ENCODE measurements at regions not wholly inside any gene's neighbourhood (a gene's known extent, or its start where the extent isn't known, plus 50 kb on each side); places are given as distances from the start of the nearest gene placed in this dataset.

GRCh38 chr6:167236239-167236571, 54.9 kb upstream of the UNC93A start:
- no peaks in the 10 kb centered on the region for H3K4me1 ChIP-seq (ENCODE audit: control insufficient read depth in 1 of 2, insufficient read depth in 2 of 2, low read length in 2 of 2)
- Mint-ChIP-seq H3K4me1 (no peaks in the 10 kb centered on the region), H3K27ac (no peak overlapping the region), H3K4me3 (no peak overlapping the region), H3K27me3 (ENCODE audit: low read depth in 3 of 3) (peaks cover 9 to 24% (median 11%) of the 10 kb centered on the region in 3 donors), H3K36me3 (no peaks in the 10 kb centered on the region), H3K9me3 (peaks cover 0 to 3% (median 0%) of the 10 kb centered on the region in 7 donors)
- H4K20me1 ChIP-seq (ENCODE audit: insufficient read depth, low read length), result no peaks in the 10 kb centered on the region
- H3K27ac ChIP-seq (ENCODE audit: low read depth in 1 of 2, low read length in 2 of 2), result no peak overlapping the region
- H3K79me2 ChIP-seq (ENCODE audit: insufficient read depth, low read length), result no peaks in the 10 kb centered on the region
- WGBS (ENCODE audit: insufficient coverage), result 96% methylated on average over 10 of the region's 16 CpGs
- H3K4me3 ChIP-seq (replicated peaks in 1 of 3; ENCODE audit: low read depth in 2 of 3, low read length in 3 of 3), result no peak overlapping the region
- H3K4me2 ChIP-seq (replicated peaks; ENCODE audit: extremely low read depth, low read length, poor library complexity, severe bottlenecking), result no peak overlapping the region
- intact Hi-C loops (cut with micrococcal nuclease), result no loop called here
- TF ChIP-seq CTCF (IDR thresholded peaks at IDR 0.05), result no peak
- no peaks in the 10 kb centered on the region for H3K9me3 ChIP-seq (replicated peaks in 1 of 2; ENCODE audit: control insufficient read depth in 1 of 2, insufficient read depth in 1 of 2, low read length in 2 of 2)
- no peak for DNase-seq
- H3K36me3 ChIP-seq (replicated peaks in 1 of 2; ENCODE audit: control insufficient read depth in 1 of 2, insufficient read depth in 2 of 2, low read length in 2 of 2), result no peaks in the 10 kb centered on the region
- H3K27me3 ChIP-seq (ENCODE audit: control insufficient read depth in 2 of 2, insufficient read depth in 2 of 2, low read length in 2 of 2), result peaks cover 0 to 7% of the 10 kb centered on the region in 2 donors
- no peak overlapping the region for H3K9ac ChIP-seq (ENCODE audit: insufficient read depth, low read length, poor library complexity, severe bottlenecking)
- H2AFZ ChIP-seq (ENCODE audit: insufficient read depth, low read depth, low read length, poor library complexity, severe bottlenecking), result no peak overlapping the region

GRCh38 chr6:167237438-167238145, 53.5 kb upstream of the UNC93A start:
- H3K27ac ChIP-seq (ENCODE audit: low read depth in 1 of 2, low read length in 2 of 2), result no peak overlapping the region
- H3K36me3 ChIP-seq (replicated peaks in 1 of 2; ENCODE audit: control insufficient read depth in 1 of 2, insufficient read depth in 2 of 2, low read length in 2 of 2), result no peaks in the 10 kb centered on the region
- Mint-ChIP-seq H3K4me3 (no peak overlapping the region), H3K9me3 (peaks cover 0 to 3% (median 0%) of the 10 kb centered on the region in 7 donors), H3K36me3 (no peaks in the 10 kb centered on the region), H3K27ac (peak overlapping the region in 1 of 7 donors; percentile 23), H3K27me3 (ENCODE audit: low read depth in 3 of 3) (peaks cover 8 to 20% (median 10%) of the 10 kb centered on the region in 3 donors), H3K4me1 (no peaks in the 10 kb centered on the region)
- no peak for TF ChIP-seq CTCF (IDR thresholded peaks at IDR 0.05)
- H3K9ac ChIP-seq (ENCODE audit: insufficient read depth, low read length, poor library complexity, severe bottlenecking), result no peak overlapping the region
- H3K79me2 ChIP-seq (ENCODE audit: insufficient read depth, low read length), result no peaks in the 10 kb centered on the region
- H2AFZ ChIP-seq (ENCODE audit: insufficient read depth, low read depth, low read length, poor library complexity, severe bottlenecking), result no peak overlapping the region
- no peak for DNase-seq
- 60% methylated on average over 9 of the region's 14 CpGs for WGBS (ENCODE audit: insufficient coverage)
- H3K27me3 ChIP-seq (ENCODE audit: control insufficient read depth in 2 of 2, insufficient read depth in 2 of 2, low read length in 2 of 2), result peaks cover 0 to 4% of the 10 kb centered on the region in 2 donors
- no peak overlapping the region for H3K4me3 ChIP-seq (replicated peaks in 1 of 3; ENCODE audit: low read depth in 2 of 3, low read length in 3 of 3)
- H3K4me1 ChIP-seq (ENCODE audit: control insufficient read depth in 1 of 2, insufficient read depth in 2 of 2, low read length in 2 of 2), result no peaks in the 10 kb centered on the region
- intact Hi-C loops (cut with micrococcal nuclease), result no loop called here
- no peak overlapping the region for H3K4me2 ChIP-seq (replicated peaks; ENCODE audit: extremely low read depth, low read length, poor library complexity, severe bottlenecking)
- no peaks in the 10 kb centered on the region for H3K9me3 ChIP-seq (replicated peaks in 1 of 2; ENCODE audit: control insufficient read depth in 1 of 2, insufficient read depth in 1 of 2, low read length in 2 of 2)
- H4K20me1 ChIP-seq (ENCODE audit: insufficient read depth, low read length), result no peaks in the 10 kb centered on the region
